ENCODE measurements at regions not wholly inside any gene's neighbourhood (a gene's known extent, or its start where the extent isn't known, plus 50 kb on each side); places are given as distances from the start of the nearest gene placed in this dataset.

DNA sequence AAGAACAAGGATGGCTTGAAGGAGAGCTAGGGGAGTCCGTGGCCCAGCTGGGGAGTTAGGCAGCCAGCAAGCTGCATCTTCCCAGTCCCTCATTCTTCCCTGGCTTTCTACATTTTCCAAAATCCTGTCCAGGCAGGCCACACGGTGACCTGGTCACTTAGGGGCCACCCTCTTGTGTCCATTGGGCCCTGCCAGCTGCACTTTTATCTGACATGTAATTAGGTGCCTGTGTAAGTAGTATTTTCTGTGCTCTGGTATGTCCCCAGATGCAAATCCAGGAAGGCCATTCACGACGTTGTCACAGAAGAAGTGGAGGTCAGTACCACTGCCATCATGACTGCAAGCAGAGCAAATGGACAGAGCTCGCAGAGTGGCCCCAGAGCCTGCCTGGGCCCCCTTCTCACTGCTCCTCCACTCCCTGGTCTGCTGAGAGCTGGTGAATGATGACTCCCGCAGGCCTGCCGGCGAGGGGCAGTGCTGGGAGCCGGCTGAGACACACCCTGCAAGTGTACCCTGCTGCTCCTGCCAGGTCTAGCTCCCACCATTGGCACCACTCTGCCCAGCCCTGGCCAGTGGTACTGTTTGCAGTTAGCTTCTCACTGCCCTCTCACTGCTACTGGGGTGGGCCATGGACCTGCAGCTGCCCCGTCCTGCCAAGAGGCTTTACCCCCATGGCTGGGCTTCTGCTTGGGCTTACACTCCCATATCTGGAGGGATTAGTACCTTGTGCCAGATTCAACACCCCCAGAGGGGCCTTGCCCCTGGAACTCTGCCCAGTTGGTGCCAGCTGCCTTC is 98.2 kb downstream of the GLRX3 start:
- peaks cover 0 to 20% (median 3%) of the 10 kb centered on the region in 5 experiments for H3K9me3 ChIP-seq (ENCODE audit: control extremely low read depth in 1 of 5, control insufficient read depth in 4 of 5, insufficient read depth in 2 of 5, low read depth in 1 of 5, low read length in 4 of 5)
- no peak overlapping the region for H3K27ac ChIP-seq (ENCODE audit: insufficient read depth in 1 of 2, low read depth in 1 of 2, low read length in 2 of 2, poor library complexity in 1 of 2, severe bottlenecking in 2 of 2)
- CTCF ChIA-PET, result no interaction called here
- POLR2A ChIA-PET, result no interaction called here
- no peak overlapping the region for H3K4me3 ChIP-seq (ENCODE audit: control insufficient read depth in 1 of 7, extremely low read depth in 1 of 7, insufficient read depth in 4 of 7, low read depth in 2 of 7, low read length in 6 of 7)
- DNase-seq, result no peak
- H3K27me3 ChIP-seq (replicated peaks in 2 of 5; ENCODE audit: control insufficient read depth in 4 of 5, insufficient read depth in 5 of 5, low read length in 4 of 5), result peaks cover 0 to 37% (median 3%) of the 10 kb centered on the region in 5 experiments
- no peaks in the 10 kb centered on the region for H3K4me1 ChIP-seq (ENCODE audit: control extremely low read depth in 1 of 4, control insufficient read depth in 4 of 4, insufficient read depth in 4 of 4, low read length in 3 of 4)
- 87% methylated on average over 9 of the region's 10 CpGs for WGBS (ENCODE audit: insufficient coverage)
- H3K36me3 ChIP-seq (ENCODE audit: control insufficient read depth in 4 of 4, insufficient read depth in 4 of 4, low read length in 3 of 4), result no peaks in the 10 kb centered on the region

DNA sequence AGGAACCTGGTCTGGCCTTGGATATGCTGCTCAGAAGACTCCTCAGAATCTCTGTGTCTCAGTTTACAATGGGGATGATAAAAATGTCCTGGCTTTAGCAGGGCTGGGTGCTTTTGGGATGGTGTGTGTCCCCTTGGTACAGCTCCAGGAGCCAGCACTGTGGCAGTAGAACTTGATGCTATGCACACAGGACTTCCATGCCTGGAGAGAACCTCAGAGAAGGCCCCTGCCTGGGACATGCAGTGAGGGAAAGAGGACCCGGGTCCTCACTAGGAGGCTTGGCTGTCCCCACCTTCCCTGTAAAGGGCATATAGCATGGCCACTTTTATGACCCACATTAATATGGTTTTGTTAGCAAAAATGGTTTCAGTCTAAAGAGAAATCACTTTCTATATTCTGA is 100.5 kb downstream of the GLRX3 start:
- H3K4me3 ChIP-seq (ENCODE audit: control insufficient read depth in 1 of 7, extremely low read depth in 1 of 7, insufficient read depth in 4 of 7, low read depth in 2 of 7, low read length in 6 of 7), result no peak overlapping the region
- no peaks in the 10 kb centered on the region for H3K36me3 ChIP-seq (ENCODE audit: control insufficient read depth in 4 of 4, insufficient read depth in 4 of 4, low read length in 3 of 4)
- H3K27ac ChIP-seq (ENCODE audit: insufficient read depth in 1 of 2, low read depth in 1 of 2, low read length in 2 of 2, poor library complexity in 1 of 2, severe bottlenecking in 2 of 2), result no peak overlapping the region
- peaks cover 2 to 39% (median 3%) of the 10 kb centered on the region in 5 experiments for H3K27me3 ChIP-seq (replicated peaks in 2 of 5; ENCODE audit: control insufficient read depth in 4 of 5, insufficient read depth in 5 of 5, low read length in 4 of 5)
- no peak for DNase-seq
- no peaks in the 10 kb centered on the region for H3K4me1 ChIP-seq (ENCODE audit: control extremely low read depth in 1 of 4, control insufficient read depth in 4 of 4, insufficient read depth in 4 of 4, low read length in 3 of 4)
- peaks cover 4 to 34% (median 5%) of the 10 kb centered on the region in 5 experiments for H3K9me3 ChIP-seq (ENCODE audit: control extremely low read depth in 1 of 5, control insufficient read depth in 4 of 5, insufficient read depth in 2 of 5, low read depth in 1 of 5, low read length in 4 of 5)
- CTCF ChIA-PET, result no interaction called here
- 60% methylated on average over 1 of the region's 1 CpG for WGBS (ENCODE audit: insufficient coverage)
- POLR2A ChIA-PET, result no interaction called here

DNA sequence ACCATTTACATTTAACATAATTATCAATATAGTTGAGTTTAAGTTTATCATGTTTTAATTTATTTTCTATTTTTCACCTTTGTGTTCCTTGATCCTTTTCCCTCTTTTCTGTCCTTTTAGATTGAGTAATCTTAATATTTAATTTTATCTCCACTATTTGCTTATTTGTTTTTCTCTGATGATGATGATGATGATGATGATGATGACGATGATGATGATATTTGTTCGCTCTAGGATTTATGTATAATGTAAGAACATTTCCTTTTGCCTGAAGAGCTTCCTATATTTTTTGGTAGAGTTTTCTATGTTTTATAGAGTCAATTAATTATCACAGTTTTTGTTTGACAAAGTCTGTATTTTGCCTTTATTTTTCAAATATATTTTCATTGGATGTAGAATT is 104.2 kb downstream of the GLRX3 start:
- Histone ChIP-seq H3K4me1 (ENCODE audit: control extremely low read depth in 1 of 4, control insufficient read depth in 4 of 4, insufficient read depth in 4 of 4, low read length in 3 of 4) (peaks cover 10 to 17% (median 15%) of the 10 kb centered on the region in 4 experiments), H3K27ac (ENCODE audit: insufficient read depth in 1 of 2, low read depth in 1 of 2, low read length in 2 of 2, poor library complexity in 1 of 2, severe bottlenecking in 2 of 2) (no peak overlapping the region), H3K4me3 (ENCODE audit: control insufficient read depth in 1 of 7, extremely low read depth in 1 of 7, insufficient read depth in 4 of 7, low read depth in 2 of 7, low read length in 6 of 7) (no peak overlapping the region), H3K9me3 (ENCODE audit: control extremely low read depth in 1 of 5, control insufficient read depth in 4 of 5, insufficient read depth in 2 of 5, low read depth in 1 of 5, low read length in 4 of 5) (peaks cover 4 to 34% (median 7%) of the 10 kb centered on the region in 5 experiments), H3K27me3 (replicated peaks in 2 of 5; ENCODE audit: control insufficient read depth in 4 of 5, insufficient read depth in 5 of 5, low read length in 4 of 5) (peaks cover 10 to 38% (median 12%) of the 10 kb centered on the region in 5 experiments), H3K36me3 (ENCODE audit: control insufficient read depth in 4 of 4, insufficient read depth in 4 of 4, low read length in 3 of 4) (no peaks in the 10 kb centered on the region)
- no CpG with 5 or more reads among the region's 2 CpGs for WGBS (ENCODE audit: insufficient coverage)
- no peak for DNase-seq
- ChIA-PET CTCF (no interaction called here), POLR2A (no interaction called here)

DNA sequence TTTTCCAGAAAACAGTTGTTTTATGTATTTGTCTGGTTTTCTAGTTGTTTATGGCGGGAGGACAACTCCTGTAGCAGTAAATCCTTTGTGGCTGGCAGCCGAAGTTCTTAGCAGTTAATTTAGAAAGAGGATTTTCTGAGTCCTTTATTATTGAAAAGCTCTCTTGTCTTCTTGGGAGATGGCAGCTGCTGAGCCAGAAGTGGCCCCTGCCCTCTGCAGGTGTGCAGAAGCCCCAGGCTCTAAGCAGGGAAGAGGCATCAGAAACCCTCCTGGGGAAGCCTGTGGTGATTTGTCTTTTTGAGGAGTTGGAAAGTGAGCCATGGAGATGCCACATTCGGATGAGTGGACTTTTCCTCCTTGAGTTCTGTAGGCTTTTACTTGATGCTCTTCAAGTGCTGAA is 106.3 kb downstream of the GLRX3 start:
- Histone ChIP-seq H3K4me3 (ENCODE audit: control insufficient read depth in 1 of 7, extremely low read depth in 1 of 7, insufficient read depth in 4 of 7, low read depth in 2 of 7, low read length in 6 of 7) (no peak overlapping the region), H3K9me3 (ENCODE audit: control extremely low read depth in 1 of 5, control insufficient read depth in 4 of 5, insufficient read depth in 2 of 5, low read depth in 1 of 5, low read length in 4 of 5) (peaks cover 4 to 30% (median 7%) of the 10 kb centered on the region in 5 experiments), H3K36me3 (ENCODE audit: control insufficient read depth in 4 of 4, insufficient read depth in 4 of 4, low read length in 3 of 4) (no peaks in the 10 kb centered on the region), H3K27ac (ENCODE audit: insufficient read depth in 1 of 2, low read depth in 1 of 2, low read length in 2 of 2, poor library complexity in 1 of 2, severe bottlenecking in 2 of 2) (no peak overlapping the region), H3K4me1 (ENCODE audit: control extremely low read depth in 1 of 4, control insufficient read depth in 4 of 4, insufficient read depth in 4 of 4, low read length in 3 of 4) (peaks cover 10 to 17% (median 15%) of the 10 kb centered on the region in 4 experiments), H3K27me3 (replicated peaks in 2 of 5; ENCODE audit: control insufficient read depth in 4 of 5, insufficient read depth in 5 of 5, low read length in 4 of 5) (peaks cover 9 to 43% (median 11%) of the 10 kb centered on the region in 5 experiments)
- ChIA-PET CTCF (interaction anchor here (0.8 kb wide), 1 partner anchor 12 kb away, joined by 3 read pairs; no protein-coding TSS in a partner anchor), POLR2A (no interaction called here)
- 80% methylated on average over 1 of the region's 3 CpGs for WGBS (ENCODE audit: insufficient coverage)
- no peak for DNase-seq

DNA sequence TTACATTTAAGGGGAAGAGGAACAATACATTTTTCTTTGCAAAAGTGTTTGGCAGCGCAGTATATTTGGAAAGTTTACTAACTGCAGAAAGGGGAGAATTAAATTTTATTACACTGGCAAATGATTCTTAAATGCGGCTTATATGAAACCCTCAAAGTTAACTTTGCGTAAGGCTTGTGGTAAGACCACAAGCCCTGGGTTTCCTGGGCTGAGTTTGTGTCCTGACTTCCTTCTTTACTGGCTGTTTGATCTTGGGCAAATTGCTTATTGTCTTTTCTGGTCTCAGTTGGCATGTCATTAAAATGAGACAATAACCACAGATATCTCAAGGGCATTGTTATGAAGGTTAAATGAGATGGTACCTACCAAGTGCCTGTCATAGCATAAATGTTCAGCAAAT is 106.8 kb downstream of the GLRX3 start:
- Histone ChIP-seq H3K27ac (ENCODE audit: insufficient read depth in 1 of 2, low read depth in 1 of 2, low read length in 2 of 2, poor library complexity in 1 of 2, severe bottlenecking in 2 of 2) (no peak overlapping the region), H3K27me3 (replicated peaks in 2 of 5; ENCODE audit: control insufficient read depth in 4 of 5, insufficient read depth in 5 of 5, low read length in 4 of 5) (peaks cover 9 to 42% (median 11%) of the 10 kb centered on the region in 5 experiments), H3K4me3 (ENCODE audit: control insufficient read depth in 1 of 7, extremely low read depth in 1 of 7, insufficient read depth in 4 of 7, low read depth in 2 of 7, low read length in 6 of 7) (no peak overlapping the region), H3K36me3 (ENCODE audit: control insufficient read depth in 4 of 4, insufficient read depth in 4 of 4, low read length in 3 of 4) (no peaks in the 10 kb centered on the region), H3K9me3 (ENCODE audit: control extremely low read depth in 1 of 5, control insufficient read depth in 4 of 5, insufficient read depth in 2 of 5, low read depth in 1 of 5, low read length in 4 of 5) (peaks cover 4 to 27% (median 7%) of the 10 kb centered on the region in 5 experiments), H3K4me1 (ENCODE audit: control extremely low read depth in 1 of 4, control insufficient read depth in 4 of 4, insufficient read depth in 4 of 4, low read length in 3 of 4) (peaks cover 10 to 17% (median 15%) of the 10 kb centered on the region in 4 experiments)
- POLR2A ChIA-PET, result no interaction called here
- DNase-seq, result peak; percentile 48 to 75 (median 66)
- no CpG with 5 or more reads among the region's 3 CpGs for WGBS (ENCODE audit: insufficient coverage)
- CTCF ChIA-PET, result no interaction called here

DNA sequence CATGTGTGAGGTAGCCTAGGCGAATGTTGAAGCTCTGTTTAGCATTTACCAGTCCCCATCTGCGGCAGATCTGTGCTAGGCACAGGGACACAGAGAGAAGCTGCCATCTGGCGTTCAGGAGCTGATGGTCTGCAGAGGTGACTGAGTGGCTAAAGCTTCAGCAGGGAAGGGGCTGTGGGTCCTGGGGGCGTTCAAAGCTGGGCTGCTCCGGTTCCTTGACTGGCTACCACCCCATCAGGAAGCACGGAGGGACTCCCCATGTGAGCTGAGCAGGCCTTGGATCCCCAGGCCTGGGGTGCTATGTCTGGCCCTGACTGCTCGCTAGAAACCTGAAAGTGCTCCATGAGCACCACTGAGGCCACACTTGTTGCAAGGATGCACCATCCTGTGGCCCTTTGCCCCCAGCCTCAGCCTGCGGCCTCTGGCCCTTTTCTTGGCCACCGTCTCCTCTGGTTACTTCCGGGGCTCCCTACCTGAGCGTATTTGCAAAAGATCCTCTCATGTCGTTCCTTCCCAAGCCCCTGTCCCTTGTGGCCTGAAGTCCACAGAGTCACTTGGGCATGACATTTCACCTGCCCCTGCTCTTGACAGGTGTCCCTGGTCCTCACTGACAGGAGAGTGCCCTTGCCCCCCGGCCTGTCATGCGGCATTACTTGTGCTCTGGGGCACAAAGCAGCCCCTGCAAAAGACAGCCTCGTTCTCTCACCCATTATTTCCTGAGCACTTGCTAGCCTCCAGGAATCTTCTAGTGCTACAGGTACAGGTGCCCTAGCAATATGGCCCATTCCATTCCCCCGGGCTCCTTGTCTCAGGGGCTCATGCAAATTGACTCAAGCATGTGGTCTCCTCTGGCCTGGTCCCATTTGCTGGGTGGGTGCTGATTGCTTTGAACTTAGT is 108.1 kb downstream of the GLRX3 start:
- Histone ChIP-seq H3K36me3 (ENCODE audit: control insufficient read depth in 4 of 4, insufficient read depth in 4 of 4, low read length in 3 of 4) (no peaks in the 10 kb centered on the region), H3K27ac (ENCODE audit: insufficient read depth in 1 of 2, low read depth in 1 of 2, low read length in 2 of 2, poor library complexity in 1 of 2, severe bottlenecking in 2 of 2) (no peak overlapping the region), H3K4me3 (ENCODE audit: control insufficient read depth in 1 of 7, extremely low read depth in 1 of 7, insufficient read depth in 4 of 7, low read depth in 2 of 7, low read length in 6 of 7) (no peak overlapping the region), H3K9me3 (ENCODE audit: control extremely low read depth in 1 of 5, control insufficient read depth in 4 of 5, insufficient read depth in 2 of 5, low read depth in 1 of 5, low read length in 4 of 5) (peaks cover 2 to 19% (median 7%) of the 10 kb centered on the region in 5 experiments), H3K27me3 (replicated peaks in 2 of 5; ENCODE audit: control insufficient read depth in 4 of 5, insufficient read depth in 5 of 5, low read length in 4 of 5) (peaks cover 9 to 39% (median 11%) of the 10 kb centered on the region in 5 experiments), H3K4me1 (ENCODE audit: control extremely low read depth in 1 of 4, control insufficient read depth in 4 of 4, insufficient read depth in 4 of 4, low read length in 3 of 4) (peaks cover 10 to 17% (median 15%) of the 10 kb centered on the region in 4 experiments)
- ChIA-PET POLR2A (no interaction called here), CTCF (no interaction called here)
- DNase-seq, result no peak
- 97% methylated on average over 16 of the region's 16 CpGs for WGBS (ENCODE audit: insufficient coverage)
